NCI-H345 treated with DMSO at 0.1 percent for 48 hours (cell line): ENCODE measurements at regions not wholly inside any gene's neighbourhood (a gene's known extent, or its start where the extent isn't known, plus 50 kb on each side); places are given as distances from the start of the nearest gene placed in this dataset.

Experiments
- DNase-seq: peaks from one replicate; lab custom pipeline; 2025; ENCODE audit not compliant: unreplicated experiment; lab: John Stamatoyannopoulos, UW

GRCh38 chr11:27907530-27907929 lies 200.4 kb downstream of the KIF18A start:
- DNase-seq: no peak

- no peak for DNase-seq
Measured at GRCh38 chr11:27907091-27907490, 200.9 kb downstream of the KIF18A start.

- DNase-seq: no peak
Measured at GRCh38 chr11:27904358-27905055, 203.4 kb downstream of the KIF18A start.

- no peak for DNase-seq
Measured at GRCh38 chr11:27902981-27903624, 202.8 kb upstream of the BDNF start.

- no peak for DNase-seq
Measured at GRCh38 chr11:27898166-27898565, 197.9 kb upstream of the BDNF start.

GRCh38 chr11:27896096-27896495 lies 195.8 kb upstream of the BDNF start:
- no peak for DNase-seq

GRCh38 chr11:27894552-27894951 lies 194.3 kb upstream of the BDNF start:
- DNase-seq: no peak

- no peak for DNase-seq
Measured at GRCh38 chr11:27886857-27887256, 186.6 kb upstream of the BDNF start.

- no peak for DNase-seq
Measured at GRCh38 chr11:27882066-27882697, 181.9 kb upstream of the BDNF start.

- DNase-seq: no peak
Measured at GRCh38 chr11:27875831-27876775, 175.8 kb upstream of the BDNF start.

- DNase-seq: no peak
Measured at GRCh38 chr11:27874998-27875830, 175.0 kb upstream of the BDNF start.

- DNase-seq: no peak
Measured at GRCh38 chr11:27873664-27874063, 173.4 kb upstream of the BDNF start.

- DNase-seq: no peak
Measured at GRCh38 chr11:27871056-27871455, 170.8 kb upstream of the BDNF start.

- DNase-seq: no peak
Measured at GRCh38 chr11:27869701-27870100, 169.4 kb upstream of the BDNF start.

GRCh38 chr11:27868709-27869108 lies 168.5 kb upstream of the BDNF start:
- DNase-seq: no peak

GRCh38 chr11:27868226-27868625 lies 168.0 kb upstream of the BDNF start:
- DNase-seq: no peak

- DNase-seq: no peak
Measured at GRCh38 chr11:27865105-27865504, 164.8 kb upstream of the BDNF start.

GRCh38 chr11:27864611-27865010 lies 164.4 kb upstream of the BDNF start:
- DNase-seq: no peak

GRCh38 chr11:27864091-27864491 lies 163.8 kb upstream of the BDNF start:
- DNase-seq: no peak

GRCh38 chr11:27863637-27864036 lies 163.4 kb upstream of the BDNF start:
- DNase-seq: no peak
